Ovary (tissue), 7 donors: ENCODE measurements at regions not wholly inside any gene's neighbourhood (a gene's known extent, or its start where the extent isn't known, plus 50 kb on each side); places are given as distances from the start of the nearest gene placed in this dataset.

Experiments used
- DNase-seq, 5 donors: peaks; one replicate each; pipeline ENCODE4 v3.0.0-alpha.2; 2019 to 2020
- H3K27ac ChIP-seq, 2 donors: fragments of 200-600 bp; one replicate each; pipeline versions ENCODE4 v1.5.1 to v1.8.0; 2019 to 2022
- H3K27me3 ChIP-seq: fragments of 200-600 bp; one replicate; pipeline ENCODE4 v1.8.0; 2022
- H3K36me3 ChIP-seq: fragments of 200-600 bp; sonication (generic); one replicate; pipeline ENCODE4 v1.5.1; 2019
- H3K4me1 ChIP-seq: one replicate; pipeline ENCODE4 v1.8.1; 2013; ENCODE audit warnings: mild to moderate bottlenecking, moderate library complexity; ENCODE audit not compliant: insufficient read depth
- H3K4me3 ChIP-seq: fragments of 200-600 bp; sonication (generic); one replicate; pipeline ENCODE4 v1.5.1; 2017
- H3K9me3 ChIP-seq, 2 donors: fragments of 200-600 bp in 1 of 2; sonication (generic) in 1 of 2; one replicate each; pipeline versions ENCODE4 v1.5.1 to v1.8.1; 2013 to 2019; ENCODE audit warnings: mild to moderate bottlenecking in 1 of 2, moderate library complexity in 1 of 2
- EP300 ChIP-seq: sonication (generic); formaldehyde crosslinking; IDR thresholded peaks from one replicate; pipeline ENCODE4 v1.6.1; 2017; ENCODE audit warnings: antibody characterized with exemption
- POLR2A ChIP-seq: fragments of 450-650 bp; IDR thresholded peaks from one replicate; pipeline ENCODE4 v1.6.1; 2017; ENCODE audit warnings: antibody characterized with exemption, mild to moderate bottlenecking, moderate library complexity
- WGBS, 3 donors: extraction: QIAGEN DNeasy Blood & Tissue Kit in 1 of 3; methylation state at CpG; one replicate each; pipeline versions ENCODE4 v1.1.5 to v1.1.7; 2013 to 2017; 5-methylcytosine and 5-hydroxymethylcytosine counted together
- intact Hi-C, 4 donors: fragments of 100-400 bp; cut with DNase I; formaldehyde crosslinking; loops; one replicate each; pipeline versions ENCODE4 v1.11.0 to v1.15.1; 2022 to 2023
- TF ChIP-seq, protein P1 (sequence below), 3 donors: fragments of 450-650 bp in 2 of 3; fragments of 200-600 bp in 1 of 3; IDR thresholded peaks; one replicate each; pipeline versions ENCODE4 v1.5.1 to v1.8.0; 2016 to 2022; ENCODE audit warnings: antibody characterized with exemption in 3 of 3, mild to moderate bottlenecking in 1 of 3
- donor health status: DM: no; HTN: no; CAD: no; lungs with moderate emphysema.
- donor health status: DM: no; HTN: no; CAD: no.
- donor health status: Bipolar disorder and iron deficiency.
- donor health status: DM: no; HTN: no; CAD: no.
- donor health status: DM: yes; HTN: yes; CAD: no.

DNA sequence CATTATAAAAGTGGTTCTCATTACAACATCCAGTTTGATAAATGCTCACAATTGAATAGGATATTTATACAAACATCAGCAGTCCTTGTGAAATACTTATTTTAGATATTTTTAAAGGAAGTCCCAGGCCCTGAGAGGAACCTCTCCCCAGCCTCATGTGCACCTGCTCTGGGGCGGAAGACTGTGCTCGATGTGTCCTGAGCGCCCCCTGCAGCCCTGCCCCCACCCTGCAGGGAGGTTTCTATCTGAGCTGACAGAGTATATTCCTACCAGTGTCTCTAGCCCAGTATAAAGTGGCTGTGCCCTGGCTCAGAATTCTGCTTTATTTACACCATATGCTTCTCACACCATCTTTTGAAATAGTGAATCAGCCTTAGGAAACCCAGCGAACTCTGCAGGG is 1349.1 kb downstream of the TMEM121 start:
- Histone ChIP-seq H3K4me3 (no peak overlapping the region), H3K9me3 (no peaks in the 10 kb centered on the region), H3K36me3 (no peaks in the 10 kb centered on the region), H3K27me3 (no peaks in the 10 kb centered on the region), H3K4me1 (peaks cover 4% of the 10 kb centered on the region), H3K27ac (no peak overlapping the region)
- 20 to 30% (median 22%) methylated on average over 4 of the region's 4 CpGs for WGBS, 3 donors
- peak; percentile 59 to 81 (median 67) for DNase-seq
- intact Hi-C loops, result no loop called here
- no peak for TF ChIP-seq EP300
- TF ChIP-seq, protein P1, sequence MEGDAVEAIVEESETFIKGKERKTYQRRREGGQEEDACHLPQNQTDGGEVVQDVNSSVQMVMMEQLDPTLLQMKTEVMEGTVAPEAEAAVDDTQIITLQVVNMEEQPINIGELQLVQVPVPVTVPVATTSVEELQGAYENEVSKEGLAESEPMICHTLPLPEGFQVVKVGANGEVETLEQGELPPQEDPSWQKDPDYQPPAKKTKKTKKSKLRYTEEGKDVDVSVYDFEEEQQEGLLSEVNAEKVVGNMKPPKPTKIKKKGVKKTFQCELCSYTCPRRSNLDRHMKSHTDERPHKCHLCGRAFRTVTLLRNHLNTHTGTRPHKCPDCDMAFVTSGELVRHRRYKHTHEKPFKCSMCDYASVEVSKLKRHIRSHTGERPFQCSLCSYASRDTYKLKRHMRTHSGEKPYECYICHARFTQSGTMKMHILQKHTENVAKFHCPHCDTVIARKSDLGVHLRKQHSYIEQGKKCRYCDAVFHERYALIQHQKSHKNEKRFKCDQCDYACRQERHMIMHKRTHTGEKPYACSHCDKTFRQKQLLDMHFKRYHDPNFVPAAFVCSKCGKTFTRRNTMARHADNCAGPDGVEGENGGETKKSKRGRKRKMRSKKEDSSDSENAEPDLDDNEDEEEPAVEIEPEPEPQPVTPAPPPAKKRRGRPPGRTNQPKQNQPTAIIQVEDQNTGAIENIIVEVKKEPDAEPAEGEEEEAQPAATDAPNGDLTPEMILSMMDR (IDR thresholded peaks at IDR 0.05), result peak in 1 of 3 donors; percentile 11
- TF ChIP-seq POLR2A, result no peak

DNA sequence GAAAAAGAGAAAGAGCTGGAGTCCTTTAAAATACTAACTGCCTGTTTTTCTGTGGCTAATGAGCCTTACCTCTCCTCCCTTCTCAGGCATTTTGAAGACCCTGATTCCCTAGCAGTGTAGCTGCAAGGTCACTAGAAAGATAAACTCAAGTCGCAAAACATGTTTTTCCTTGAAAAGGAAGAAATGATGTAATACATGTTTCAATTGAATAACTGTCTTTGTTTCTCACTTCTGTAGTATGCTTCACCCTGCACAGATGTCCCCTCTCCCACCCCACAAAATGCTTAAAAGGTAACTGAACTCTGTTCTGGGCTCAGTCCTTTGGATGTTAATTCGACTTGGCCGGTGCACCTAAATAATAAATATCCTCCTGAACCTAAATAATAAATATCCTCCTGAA is 1350.3 kb downstream of the TMEM121 start:
- no peak for TF ChIP-seq POLR2A
- TF ChIP-seq, protein P1 (IDR thresholded peaks at IDR 0.05), result no peak
- no peak for TF ChIP-seq EP300
- Histone ChIP-seq H3K4me3 (no peak overlapping the region), H3K4me1 (peaks cover 4% of the 10 kb centered on the region), H3K9me3 (no peaks in the 10 kb centered on the region), H3K27me3 (no peaks in the 10 kb centered on the region), H3K27ac (peak overlapping the region in 1 of 2 donors; percentile 38), H3K36me3 (no peaks in the 10 kb centered on the region)
- intact Hi-C loops, result no loop called here
- no peak for DNase-seq
- WGBS, 3 donors, result 12 to 40% (median 15%) methylated on average over 3 of the region's 3 CpGs

DNA sequence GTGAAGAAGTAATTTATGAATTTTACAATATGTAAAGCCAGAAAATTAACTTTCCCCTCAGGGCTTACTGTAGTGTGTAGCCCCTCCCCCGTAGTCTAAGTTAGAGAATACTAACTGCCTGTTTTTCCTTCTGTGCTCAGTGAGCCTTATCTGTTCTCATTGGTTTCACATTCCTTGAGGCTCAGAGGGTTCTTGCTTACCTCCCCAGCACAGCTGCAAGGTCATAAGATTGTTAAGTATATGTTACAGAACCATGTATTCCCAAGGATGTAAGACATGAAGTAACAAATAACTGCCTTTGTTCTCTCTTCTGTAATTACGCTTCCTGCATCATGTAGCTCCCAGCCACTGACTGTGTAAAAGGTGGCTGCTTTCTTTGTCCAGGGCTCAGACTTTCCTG is 1351.1 kb downstream of the TMEM121 start:
- no peak for DNase-seq
- TF ChIP-seq, protein P1 (IDR thresholded peaks at IDR 0.05), result no peak
- TF ChIP-seq EP300, result no peak
- TF ChIP-seq POLR2A, result no peak
- 8 to 29% (median 16%) methylated on average over 2 of the region's 2 CpGs for whole genome bisulfite sequencing, 3 donors
- Histone ChIP-seq H3K9me3 (no peaks in the 10 kb centered on the region), H3K4me1 (peaks cover 4% of the 10 kb centered on the region), H3K27me3 (no peaks in the 10 kb centered on the region), H3K36me3 (no peaks in the 10 kb centered on the region), H3K27ac (peak overlapping the region in 1 of 2 donors; percentile 38), H3K4me3 (no peak overlapping the region)
- intact Hi-C loops, result no loop called here

DNA sequence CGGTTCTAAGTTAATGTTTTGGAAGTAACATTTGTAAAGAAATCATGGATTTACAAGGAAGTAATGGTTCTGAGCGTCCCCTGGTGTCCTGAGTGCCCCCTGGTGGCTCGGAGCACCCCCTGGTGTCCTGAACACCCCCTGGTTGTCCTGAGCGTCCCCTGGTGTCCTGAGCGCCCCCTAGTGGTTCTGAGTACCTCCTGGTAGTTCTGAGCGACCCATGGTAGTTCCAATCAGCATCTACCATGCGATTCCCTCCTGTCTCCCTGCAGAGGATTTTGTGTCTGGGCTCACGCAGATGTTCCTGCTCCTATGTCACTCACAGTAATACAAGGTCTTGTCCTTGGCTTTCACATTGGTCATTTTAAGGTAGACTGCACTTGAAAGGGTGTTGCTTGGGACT is 1352.9 kb downstream of the TMEM121 start:
- Histone ChIP-seq H3K27me3 (no peaks in the 10 kb centered on the region), H3K36me3 (no peaks in the 10 kb centered on the region), H3K27ac (no peak overlapping the region), H3K4me1 (peaks cover 4% of the 10 kb centered on the region), H3K4me3 (no peak overlapping the region), H3K9me3 (no peaks in the 10 kb centered on the region)
- intact Hi-C loops, result no loop called here
- DNase-seq, result peak in 4 of 5 donors; percentile 46 to 73 (median 50)
- 58 to 65% (median 64%) methylated on average over 8 of the region's 8 CpGs for WGBS, 3 donors
- TF ChIP-seq EP300, result no peak
- TF ChIP-seq, protein P1 (IDR thresholded peaks at IDR 0.05), result no peak
- TF ChIP-seq POLR2A, result no peak
